Common myeloid progenitor, CD34-positive (primary cell): ENCODE measurements at regions not wholly inside any gene's neighbourhood (a gene's known extent, or its start where the extent isn't known, plus 50 kb on each side); places are given as distances from the start of the nearest gene placed in this dataset.

Experiments
- CTCF ChIA-PET: fragments of 350-600 bp; sonication (Branson Sonifier 250); formaldehyde crosslinking; loops from one replicate; lab custom pipeline; 2021; ENCODE audit warnings: antibody characterized with exemption; lab: Charles Lee
- POLR2A ChIA-PET: fragments of 350-600 bp; sonication (Branson Sonifier 250); formaldehyde crosslinking; loops from one replicate; lab custom pipeline; 2021; ENCODE audit warnings: antibody characterized with exemption; lab: Charles Lee
- DNase-seq, 3 donors: peaks; one replicate each; pipeline versions ENCODE4 v3.0.0 to v3.0.0-alpha.2; 2013
- H3K27ac ChIP-seq, 2 experiments: 1 replicate in 1 of 2; 2 replicates in 1 of 2; pipeline ENCODE4 v1.7.0; 2013; ENCODE audit warnings: inconsistent platforms in 2 of 2, low read length in 2 of 2, mild to moderate bottlenecking in 2 of 2, low read depth in 1 of 2, moderate library complexity in 1 of 2; ENCODE audit not compliant: severe bottlenecking in 2 of 2, insufficient read depth in 1 of 2, poor library complexity in 1 of 2
- H3K27me3 ChIP-seq, 5 experiments: replicated peaks in 2 of 5; 1 replicate in 3 of 5; 2 replicates in 2 of 5; pipeline versions ENCODE4 v1.6.1 to v1.7.0; 2013; ENCODE audit warnings: low read length in 4 of 5, mild to moderate bottlenecking in 2 of 5, moderate library complexity in 2 of 5, inconsistent platforms in 1 of 5; ENCODE audit not compliant: insufficient read depth in 5 of 5, control insufficient read depth in 4 of 5
- H3K36me3 ChIP-seq, 4 experiments: 1 replicate in 2 of 4; 2 replicates in 2 of 4; pipeline versions ENCODE4 v1.6.1 to v1.7.0; 2013; ENCODE audit warnings: low read length in 3 of 4, control low read depth in 1 of 4, mild to moderate bottlenecking in 1 of 4; ENCODE audit not compliant: control insufficient read depth in 4 of 4, insufficient read depth in 4 of 4
- H3K4me1 ChIP-seq, 4 experiments: 1 replicate in 3 of 4; 2 replicates in 1 of 4; pipeline versions ENCODE4 v1.6.1 to v1.7.1; 2013; ENCODE audit warnings: low read length in 3 of 4, mild to moderate bottlenecking in 3 of 4, control low read depth in 1 of 4, inconsistent platforms in 1 of 4, moderate library complexity in 1 of 4; ENCODE audit not compliant: control insufficient read depth in 4 of 4, insufficient read depth in 4 of 4; ENCODE audit errors: control extremely low read depth in 1 of 4
- H3K4me3 ChIP-seq, 7 experiments: 1 replicate in 4 of 7; 2 replicates in 3 of 7; pipeline versions ENCODE4 v1.5.1 to v1.7.0; 2013; ENCODE audit warnings: mild to moderate bottlenecking in 7 of 7, low read length in 6 of 7, moderate library complexity in 6 of 7, inconsistent platforms in 2 of 7, low read depth in 2 of 7, control low read depth in 1 of 7; ENCODE audit not compliant: insufficient read depth in 4 of 7, control insufficient read depth in 1 of 7; ENCODE audit errors: extremely low read depth in 1 of 7
- H3K9me3 ChIP-seq, 5 experiments: 1 replicate in 4 of 5; 2 replicates in 1 of 5; pipeline versions ENCODE4 v1.6.1 to v1.7.1; 2013; ENCODE audit warnings: low read length in 4 of 5, mild to moderate bottlenecking in 2 of 5, inconsistent platforms in 1 of 5, low read depth in 1 of 5, moderate library complexity in 1 of 5; ENCODE audit not compliant: control insufficient read depth in 4 of 5, insufficient read depth in 2 of 5; ENCODE audit errors: control extremely low read depth in 1 of 5
- WGBS: methylation state at CpG from one replicate; pipeline ENCODE4 v1.1.5; 2013; ENCODE audit not compliant: insufficient coverage; 5-methylcytosine and 5-hydroxymethylcytosine counted together

DNA sequence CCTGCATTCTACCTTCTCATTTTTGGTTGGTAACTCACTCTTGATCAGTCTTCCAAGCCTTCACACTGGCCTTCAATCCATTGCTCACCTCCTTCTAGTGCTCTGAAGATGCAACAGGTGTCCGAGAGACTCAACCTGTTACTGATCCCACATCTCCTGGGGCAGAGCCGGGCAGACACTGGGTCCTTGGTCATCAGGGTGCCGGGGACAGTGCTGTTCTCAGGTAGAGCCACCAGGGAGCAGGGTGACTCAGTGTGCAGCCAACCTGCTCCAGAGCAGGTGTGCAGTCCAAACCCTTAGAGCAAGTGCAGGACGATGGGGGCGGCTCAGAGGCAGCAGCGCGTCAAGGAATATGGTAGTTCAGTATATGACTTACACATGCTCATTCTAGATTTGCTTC is 188.4 kb downstream of the DHX15 start:
- no peak overlapping the region for H3K4me3 ChIP-seq
- DNase-seq, result no peak
- 95% methylated on average over 5 of the region's 7 CpGs for WGBS
- no peaks in the 10 kb centered on the region for H3K36me3 ChIP-seq
- ChIA-PET POLR2A (no interaction called here), CTCF (interaction anchor here (0.9 kb wide), 1 partner anchor 11 kb away, joined by 3 read pairs; no protein-coding TSS in a partner anchor)
- no peaks in the 10 kb centered on the region for H3K4me1 ChIP-seq
- H3K27ac ChIP-seq, result no peak overlapping the region
- peaks cover 0 to 3% (median 0%) of the 10 kb centered on the region in 5 experiments for H3K27me3 ChIP-seq
- no peaks in the 10 kb centered on the region for H3K9me3 ChIP-seq

DNA sequence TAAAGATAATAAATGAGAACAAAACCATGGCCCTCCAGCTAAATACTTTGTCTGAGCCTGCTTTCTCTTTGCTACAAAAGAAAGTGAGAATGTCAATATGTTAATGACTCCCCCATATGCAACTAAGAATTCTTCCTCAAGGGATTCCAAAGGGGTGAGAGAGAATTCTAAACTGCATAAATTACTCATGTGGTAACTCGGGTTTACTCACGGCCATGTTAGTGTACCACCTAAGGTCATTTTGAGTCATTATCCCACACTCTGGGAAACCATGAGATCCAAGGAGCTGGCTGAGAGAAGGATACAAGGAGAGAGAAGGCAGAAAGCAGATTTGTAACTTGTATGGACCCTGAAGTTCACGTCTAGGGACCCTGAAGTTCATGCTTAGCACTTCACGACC is 190.3 kb downstream of the DHX15 start:
- no peaks in the 10 kb centered on the region for H3K4me1 ChIP-seq
- peaks cover 0 to 3% (median 0%) of the 10 kb centered on the region in 5 experiments for H3K27me3 ChIP-seq
- no peaks in the 10 kb centered on the region for H3K36me3 ChIP-seq
- no peak overlapping the region for H3K27ac ChIP-seq
- H3K9me3 ChIP-seq, result no peaks in the 10 kb centered on the region
- ChIA-PET CTCF (no interaction called here), POLR2A (no interaction called here)
- WGBS, result 96% methylated on average over 2 of the region's 4 CpGs
- DNase-seq, result no peak
- no peak overlapping the region for H3K4me3 ChIP-seq

DNA sequence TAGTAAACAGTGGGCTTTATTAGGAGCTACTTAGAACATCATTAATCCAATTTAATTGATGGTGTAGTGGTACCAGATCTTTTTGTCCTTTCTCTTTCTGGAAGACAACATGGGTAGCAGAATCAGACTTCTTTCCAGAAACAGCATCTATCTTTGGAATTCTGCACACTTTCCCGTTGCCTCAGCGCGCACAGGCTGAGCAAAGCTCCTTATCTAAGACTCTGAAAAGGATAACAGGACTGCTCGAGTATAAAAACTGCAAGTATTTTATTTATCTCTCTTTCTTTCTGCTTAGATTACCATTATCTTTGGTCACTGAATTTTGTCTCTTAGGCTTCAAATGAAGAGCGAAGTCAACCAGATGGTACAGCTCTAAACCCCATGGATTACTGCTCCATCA is 191.7 kb downstream of the DHX15 start:
- ChIA-PET POLR2A (no interaction called here), CTCF (no interaction called here)
- Histone ChIP-seq H3K27ac (no peak overlapping the region), H3K36me3 (no peaks in the 10 kb centered on the region), H3K27me3 (peaks cover 0 to 1% (median 0%) of the 10 kb centered on the region in 5 experiments), H3K4me1 (no peaks in the 10 kb centered on the region), H3K4me3 (no peak overlapping the region), H3K9me3 (no peaks in the 10 kb centered on the region)
- DNase-seq, result no peak
- 94% methylated on average over 5 of the region's 5 CpGs for WGBS

DNA sequence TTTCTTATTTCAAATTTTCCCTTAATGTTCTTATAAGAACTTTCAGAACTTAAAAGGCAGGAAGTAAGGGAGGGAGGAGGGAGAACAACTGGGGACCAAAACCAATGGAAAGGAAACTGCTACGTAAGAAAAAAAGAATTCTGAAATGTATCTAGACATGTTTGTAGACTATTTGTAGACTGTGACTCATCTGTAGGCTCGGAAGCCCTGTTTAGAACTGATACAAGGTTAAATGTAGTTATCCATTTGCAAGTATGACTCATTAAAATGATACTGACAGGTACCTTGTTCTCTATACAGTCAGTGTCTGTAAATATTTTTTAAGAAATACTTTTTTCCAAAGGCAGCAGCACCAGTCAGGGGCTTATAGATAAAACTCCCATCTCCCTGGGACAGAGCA is 202.0 kb downstream of the DHX15 start:
- H3K27me3 ChIP-seq, result no peaks in the 10 kb centered on the region
- ChIA-PET POLR2A (no interaction called here), CTCF (no interaction called here)
- no peaks in the 10 kb centered on the region for H3K36me3 ChIP-seq
- H3K27ac ChIP-seq, result no peak overlapping the region
- no peaks in the 10 kb centered on the region for H3K4me1 ChIP-seq
- 33% methylated on average over 1 of the region's 2 CpGs for WGBS
- no peak for DNase-seq
- no peaks in the 10 kb centered on the region for H3K9me3 ChIP-seq
- no peak overlapping the region for H3K4me3 ChIP-seq

DNA sequence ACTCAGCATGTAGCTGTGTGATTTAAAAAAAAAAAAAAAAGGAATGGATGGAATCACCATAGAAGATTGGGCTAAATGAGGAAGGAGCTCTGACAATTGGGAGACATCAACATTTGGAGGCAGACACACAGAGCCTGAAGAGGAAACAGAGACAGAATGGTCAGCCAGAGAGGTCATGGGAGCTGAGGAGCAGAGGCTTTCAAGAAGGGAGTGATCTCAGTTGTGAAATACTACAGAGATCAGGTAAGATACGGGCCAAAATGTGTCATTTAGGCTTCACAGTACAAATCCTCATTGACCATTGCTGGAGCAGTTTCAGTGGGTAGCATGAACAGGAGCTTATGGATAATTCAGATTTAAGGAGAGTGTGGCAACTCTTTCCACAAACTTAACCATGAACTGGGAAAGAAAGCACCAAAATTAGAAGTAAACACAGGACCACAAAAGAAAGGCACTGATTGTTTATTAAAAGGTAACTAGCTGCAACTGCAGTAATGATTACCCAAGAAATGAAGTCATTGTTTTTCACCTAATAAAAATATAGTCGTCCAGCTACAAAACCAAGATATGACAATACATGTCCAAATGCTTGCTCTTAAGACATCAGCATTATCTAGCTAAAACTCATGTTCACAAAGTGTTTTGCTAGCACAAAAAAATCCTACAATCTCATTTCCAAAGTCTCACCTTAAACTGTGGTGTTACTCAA is 203.2 kb downstream of the DHX15 start:
- Histone ChIP-seq H3K27ac (no peak overlapping the region), H3K9me3 (no peaks in the 10 kb centered on the region), H3K27me3 (no peaks in the 10 kb centered on the region), H3K4me3 (no peak overlapping the region), H3K4me1 (no peaks in the 10 kb centered on the region), H3K36me3 (no peaks in the 10 kb centered on the region)
- WGBS, result 100% methylated on average over 2 of the region's 2 CpGs
- ChIA-PET POLR2A (no interaction called here), CTCF (no interaction called here)
- DNase-seq, result no peak

DNA sequence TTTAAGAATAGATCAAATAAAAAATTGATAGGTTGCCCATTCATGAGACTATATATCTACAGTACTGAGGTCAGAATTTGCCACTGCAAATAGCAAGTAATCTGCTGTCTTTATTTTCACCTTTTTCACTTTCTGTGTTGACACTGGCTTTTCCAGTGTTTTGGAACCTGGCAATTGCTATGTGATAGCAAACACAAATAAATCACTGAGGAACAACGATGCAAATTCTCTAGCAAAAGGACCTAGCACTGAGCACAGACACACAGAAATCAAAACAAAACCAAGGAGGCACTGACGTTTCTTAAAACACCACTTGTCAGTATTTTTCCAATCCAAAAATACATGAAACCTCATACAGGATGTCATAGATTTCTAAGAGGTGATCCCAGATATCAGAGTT is 210.7 kb downstream of the DHX15 start:
- no peak overlapping the region for H3K27ac ChIP-seq
- CTCF ChIA-PET, result no interaction called here
- H3K4me3 ChIP-seq, result no peak overlapping the region
- no peaks in the 10 kb centered on the region for H3K27me3 ChIP-seq
- no peaks in the 10 kb centered on the region for H3K4me1 ChIP-seq
- 67% methylated on average over 2 of the region's 2 CpGs for WGBS
- POLR2A ChIA-PET, result no interaction called here
- H3K36me3 ChIP-seq, result no peaks in the 10 kb centered on the region
- no peaks in the 10 kb centered on the region for H3K9me3 ChIP-seq
- no peak for DNase-seq

DNA sequence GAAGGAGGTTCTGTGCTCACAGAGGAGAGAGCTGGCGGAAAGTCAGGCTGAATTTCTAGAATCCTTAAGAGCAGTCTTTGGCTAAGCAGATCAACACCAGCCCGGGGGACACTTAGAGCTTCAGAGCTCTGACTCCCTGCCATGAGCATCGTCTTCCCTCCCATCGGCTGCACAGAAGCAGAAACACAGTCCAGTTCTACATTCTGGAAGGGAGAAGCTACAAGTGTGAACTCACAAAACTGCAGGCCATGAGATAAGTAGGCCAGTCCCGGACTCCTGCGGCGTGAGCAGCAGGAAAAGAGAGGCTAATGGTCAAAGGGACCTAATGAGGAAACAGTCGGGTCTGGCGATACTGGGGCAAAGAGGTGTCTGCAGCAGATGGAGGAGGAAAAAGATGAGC is 211.5 kb downstream of the DHX15 start:
- WGBS, result 92% methylated on average over 9 of the region's 9 CpGs
- no peaks in the 10 kb centered on the region for H3K27me3 ChIP-seq
- H3K4me1 ChIP-seq, result no peaks in the 10 kb centered on the region
- no peak overlapping the region for H3K27ac ChIP-seq
- no peak overlapping the region for H3K4me3 ChIP-seq
- DNase-seq, result no peak
- H3K9me3 ChIP-seq, result no peaks in the 10 kb centered on the region
- ChIA-PET CTCF (no interaction called here), POLR2A (no interaction called here)
- H3K36me3 ChIP-seq, result no peaks in the 10 kb centered on the region
